H9 (cell line): ENCODE measurements at regions not wholly inside any gene's neighbourhood (a gene's known extent, or its start where the extent isn't known, plus 50 kb on each side); places are given as distances from the start of the nearest gene placed in this dataset.

Experiments
- DNase-seq: peaks from one replicate; pipeline ENCODE4 v3.0.0-alpha.2; 2017
- H2AFZ ChIP-seq: one replicate; pipeline ENCODE4 v1.6.1; 2013; ENCODE audit warnings: mild to moderate bottlenecking, low read length, control low read depth, moderate library complexity
- H2AK5ac ChIP-seq: 2 replicates; pipeline ENCODE4 v1.6.1; 2013; ENCODE audit warnings: low read length, control low read depth, mixed read lengths; ENCODE audit not compliant: insufficient read length
- H2BK120ac ChIP-seq: one replicate; pipeline ENCODE4 v1.6.1; 2013; ENCODE audit warnings: low read depth, mild to moderate bottlenecking, low read length, control low read depth, inconsistent platforms; ENCODE audit not compliant: poor library complexity, severe bottlenecking
- H2BK12ac ChIP-seq: 2 replicates; pipeline ENCODE4 v1.6.1; 2013; ENCODE audit warnings: low read length, control low read depth, mixed read lengths, low read depth; ENCODE audit not compliant: insufficient read length
- H2BK15ac ChIP-seq: 2 replicates; pipeline ENCODE4 v1.6.1; 2013; ENCODE audit warnings: low read depth, low read length, control low read depth
- H2BK20ac ChIP-seq: one replicate; pipeline ENCODE4 v1.6.1; 2013; ENCODE audit warnings: low read depth, mild to moderate bottlenecking, low read length, control low read depth, inconsistent platforms; ENCODE audit not compliant: poor library complexity, severe bottlenecking
- H2BK5ac ChIP-seq: 2 replicates; pipeline ENCODE4 v1.6.1; 2013; ENCODE audit warnings: low read length, control low read depth, mixed read lengths; ENCODE audit not compliant: insufficient read length
- H3K14ac ChIP-seq: 2 replicates; pipeline ENCODE4 v1.6.1; 2013; ENCODE audit warnings: low read length, control low read depth; ENCODE audit not compliant: insufficient read depth
- H3K18ac ChIP-seq: 2 replicates; pipeline ENCODE4 v1.6.1; 2013; ENCODE audit warnings: low read depth, mild to moderate bottlenecking, mixed read lengths, low read length, control low read depth; ENCODE audit not compliant: insufficient read length
- H3K23ac ChIP-seq: 2 replicates; pipeline ENCODE4 v1.6.1; 2013; ENCODE audit warnings: low read length, control low read depth, mixed read lengths, low read depth; ENCODE audit not compliant: insufficient read length
- H3K23me2 ChIP-seq: 2 replicates; pipeline ENCODE4 v1.6.1; 2013; ENCODE audit warnings: low read depth, mild to moderate bottlenecking, mixed read lengths, low read length, control low read depth; ENCODE audit not compliant: insufficient read length, poor library complexity, severe bottlenecking
- H3K27ac ChIP-seq: 2 replicates; pipeline ENCODE4 v1.5.1; 2013; ENCODE audit warnings: low read length, control low read depth, mixed read lengths, low read depth; ENCODE audit not compliant: insufficient read length
- H3K27me3 ChIP-seq: 2 replicates; pipeline ENCODE4 v1.6.1; 2013; ENCODE audit warnings: low read length, control low read depth, inconsistent platforms; ENCODE audit not compliant: insufficient read depth
- H3K4ac ChIP-seq: 2 replicates; pipeline ENCODE4 v1.6.1; 2013; ENCODE audit warnings: low read depth, mild to moderate bottlenecking, control low read depth, inconsistent platforms, low read length, moderate library complexity
- H3K4me1 ChIP-seq: 2 replicates; pipeline ENCODE4 v1.6.1; 2013; ENCODE audit warnings: low read length, control low read depth, inconsistent platforms; ENCODE audit not compliant: insufficient read depth
- H3K4me2 ChIP-seq: 2 replicates; pipeline ENCODE4 v1.6.1; 2013; ENCODE audit warnings: low read length, control low read depth, mixed read lengths; ENCODE audit not compliant: insufficient read length, insufficient read depth
- H3K56ac ChIP-seq: 2 replicates; pipeline ENCODE4 v1.6.1; 2013; ENCODE audit warnings: low read depth, mild to moderate bottlenecking, mixed read lengths, low read length, control low read depth; ENCODE audit not compliant: insufficient read length
- H3K79me1 ChIP-seq: 2 replicates; pipeline ENCODE4 v1.6.1; 2013; ENCODE audit warnings: low read depth, mild to moderate bottlenecking, moderate library complexity, low read length, control low read depth, inconsistent platforms; ENCODE audit not compliant: insufficient read depth, poor library complexity, severe bottlenecking
- H3K79me2 ChIP-seq: 2 replicates; pipeline ENCODE4 v1.6.1; 2013; ENCODE audit warnings: low read length, control low read depth, inconsistent platforms; ENCODE audit not compliant: insufficient read depth
- H3K9ac ChIP-seq: 2 replicates; pipeline ENCODE4 v1.6.1; 2013; ENCODE audit warnings: low read length, control low read depth, mixed read lengths; ENCODE audit not compliant: insufficient read length; ENCODE audit errors: extremely low read depth
- H3K9me3 ChIP-seq: one replicate; pipeline ENCODE4 v1.6.1; 2013; ENCODE audit warnings: low read depth, low read length, inconsistent platforms; ENCODE audit not compliant: control insufficient read depth
- H3T11ph ChIP-seq: one replicate; pipeline ENCODE4 v1.6.1; 2013; ENCODE audit warnings: mild to moderate bottlenecking, low read length, control low read depth, inconsistent platforms
- H4K20me1 ChIP-seq: one replicate; pipeline ENCODE4 v1.6.1; 2013; ENCODE audit not compliant: control insufficient read depth, insufficient read length, insufficient read depth
- H4K5ac ChIP-seq: 2 replicates; pipeline ENCODE4 v1.6.1; 2013; ENCODE audit warnings: low read depth, mild to moderate bottlenecking, mixed read lengths, low read length, control low read depth; ENCODE audit not compliant: insufficient read length
- H4K8ac ChIP-seq: replicated peaks from 2 replicates; pipeline ENCODE4 v1.6.1; 2013; ENCODE audit warnings: low read length, control low read depth, mixed read lengths, low read depth; ENCODE audit not compliant: insufficient read length
- H4K91ac ChIP-seq: 2 replicates; pipeline ENCODE4 v1.6.1; 2013; ENCODE audit warnings: low read depth, mild to moderate bottlenecking, moderate library complexity, mixed read lengths, low read length, control low read depth; ENCODE audit not compliant: insufficient read length
- H3K27ac Mint-ChIP-seq, 3 experiments: 2 replicates in 2 of 3; 3 replicates in 1 of 3; pipeline ENCODE4 v1.8.0; 2020 to 2021; ENCODE audit warnings: mixed read lengths in 3 of 3, mild to moderate bottlenecking in 1 of 3, moderate library complexity in 1 of 3
- H3K27me3 Mint-ChIP-seq: 2 replicates; pipeline ENCODE4 v1.8.0; 2021; ENCODE audit warnings: low read depth, mild to moderate bottlenecking, moderate library complexity, mixed read lengths
- H3K36me3 Mint-ChIP-seq, 3 experiments: 2 replicates in 2 of 3; 3 replicates in 1 of 3; pipeline ENCODE4 v1.8.0; 2020 to 2021; ENCODE audit warnings: low read depth in 3 of 3, mixed read lengths in 3 of 3; ENCODE audit not compliant: insufficient read depth in 1 of 3
- H3K4me1 Mint-ChIP-seq, 2 experiments: 2 replicates each; pipeline ENCODE4 v1.8.0; 2020; ENCODE audit warnings: mixed read lengths in 2 of 2
- H3K4me3 Mint-ChIP-seq, 2 experiments: 2 replicates in 1 of 2; 3 replicates in 1 of 2; pipeline ENCODE4 v1.8.0; 2020 to 2021; ENCODE audit warnings: mild to moderate bottlenecking in 2 of 2, mixed read lengths in 2 of 2, moderate library complexity in 1 of 2
- H3K9me3 Mint-ChIP-seq, 2 experiments: 2 replicates in 1 of 2; 3 replicates in 1 of 2; pipeline ENCODE4 v1.8.0; 2020; ENCODE audit warnings: mild to moderate bottlenecking in 2 of 2, mixed read lengths in 2 of 2, moderate library complexity in 1 of 2
- CTCF ChIP-seq: fragments of 200-600 bp; sonication (generic); conservative IDR thresholded peaks from 3 replicates; pipeline ENCODE4 v1.8.0; 2021; ENCODE audit warnings: antibody characterized with exemption, mild to moderate bottlenecking
- WGBS: extraction: QIAGEN DNeasy Blood & Tissue Kit; methylation state at CpG from one replicate; pipeline ENCODE4 v1.1.7; 2013; ENCODE audit warnings: missing lambda C conversion rate, low lambda C conversion rate, mixed read lengths; ENCODE audit not compliant: insufficient read length; ENCODE audit errors: extremely low coverage; 5-methylcytosine and 5-hydroxymethylcytosine counted together

- no peak overlapping the region for H4K8ac ChIP-seq
- H2BK15ac ChIP-seq: no peak overlapping the region
- no peaks in the 10 kb centered on the region for H3K79me2 ChIP-seq
- TF ChIP-seq CTCF: no peak
- H4K91ac ChIP-seq: no peak overlapping the region
- no peak overlapping the region for H2BK120ac ChIP-seq
- H3K4ac ChIP-seq: no peak overlapping the region
- no peak overlapping the region for H3K56ac ChIP-seq
- no peaks in the 10 kb centered on the region for H3K79me1 ChIP-seq
- no peak overlapping the region for H3K4me3 Mint-ChIP-seq
- WGBS: no CpG with 5 or more reads among the region's 7 CpGs
- no peak overlapping the region for H3K4me2 ChIP-seq
- no peak for DNase-seq
- no peak overlapping the region for H2BK12ac ChIP-seq
- no peaks in the 10 kb centered on the region; the same call in 1 of the 2 replicates for H3K4me1 ChIP-seq
- H3K23ac ChIP-seq: no peak overlapping the region
- no peaks in the 10 kb centered on the region for H3K9me3 Mint-ChIP-seq
- no peak overlapping the region for H3K14ac ChIP-seq
- H3K27me3 ChIP-seq: no peaks in the 10 kb centered on the region
- H3T11ph ChIP-seq: no peak overlapping the region
- no peaks in the 10 kb centered on the region for H4K20me1 ChIP-seq
- H2AK5ac ChIP-seq: no peak overlapping the region
- no peaks in the 10 kb centered on the region for H3K23me2 ChIP-seq
- H3K27ac Mint-ChIP-seq: no peak overlapping the region
- peaks cover 19% of the 10 kb centered on the region for H3K27me3 Mint-ChIP-seq
- H4K5ac ChIP-seq: no peak overlapping the region
- H2BK5ac ChIP-seq: no peak overlapping the region
- H3K9me3 ChIP-seq: no peaks in the 10 kb centered on the region
- H3K4me1 Mint-ChIP-seq: peaks cover 41 to 42% of the 10 kb centered on the region in 2 experiments
- no peak overlapping the region for H3K27ac ChIP-seq
- H3K36me3 Mint-ChIP-seq: no peaks in the 10 kb centered on the region; a peak in 1 of 7 replicates
- no peak overlapping the region for H3K18ac ChIP-seq
- H3K9ac ChIP-seq: no peak overlapping the region
- no peak overlapping the region for H2AFZ ChIP-seq
- H2BK20ac ChIP-seq: no peak overlapping the region
These were observed 134.1 kb upstream of the FAM20C start for GRCh38 chr7:58316-58715.
